ENCODE measurements at regions not wholly inside any gene's neighbourhood (a gene's known extent, or its start where the extent isn't known, plus 50 kb on each side); places are given as distances from the start of the nearest gene placed in this dataset.

DNA sequence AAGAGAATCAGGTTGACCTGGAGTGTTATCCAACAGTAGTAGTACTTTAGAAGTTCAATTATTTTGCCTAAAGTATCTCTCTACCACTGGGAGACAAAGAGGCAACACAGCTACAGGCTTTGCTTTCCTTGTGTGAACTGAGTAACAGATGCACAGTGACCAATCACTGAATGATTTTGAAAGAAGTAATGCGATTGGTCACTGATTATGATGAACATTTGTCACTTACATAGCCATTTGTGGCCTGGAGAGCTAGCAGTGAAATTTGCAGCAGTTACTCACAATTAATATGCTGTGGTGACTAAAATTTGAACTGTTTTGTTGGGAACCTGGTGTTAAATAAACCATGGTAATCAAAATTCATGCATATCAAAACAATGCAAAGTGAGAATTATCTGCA is 508.7 kb upstream of the DIPK2B start:
- 100% methylated on average over 1 of the region's 1 CpG for WGBS (ENCODE audit: insufficient coverage, low coverage, low lambda C conversion rate, missing lambda C conversion rate)
- ATAC-seq: no peak
- intact Hi-C loops (cut with DNase I): no loop called here

DNA sequence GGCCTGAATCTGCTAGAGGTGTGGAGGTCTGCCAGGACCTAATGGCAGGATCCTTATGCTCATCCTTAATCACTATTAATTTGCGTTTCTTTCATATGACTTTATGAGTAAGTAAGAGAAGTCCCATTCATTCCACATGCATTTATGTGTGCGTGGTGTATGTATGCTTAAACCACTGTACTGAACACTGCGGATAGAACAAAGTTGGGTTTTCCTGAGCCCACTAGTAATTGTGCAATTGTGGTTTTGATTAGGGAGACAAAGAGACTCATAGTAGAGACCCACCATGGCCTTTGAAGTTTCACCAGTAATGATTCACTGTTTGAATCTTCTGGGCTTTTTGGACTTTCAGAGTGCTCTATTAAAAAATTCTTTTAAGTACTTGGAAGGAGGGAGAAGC is 498.5 kb upstream of the DIPK2B start:
- ATAC-seq: no peak
- Histone ChIP-seq H3K27ac (no peak overlapping the region), H3K36me3 (no peaks in the 10 kb centered on the region), H3K4me3 (no peak overlapping the region), H3K4me1 (no peaks in the 10 kb centered on the region), H3K27me3 (no peaks in the 10 kb centered on the region), H3K9me3 (no peaks in the 10 kb centered on the region)
- no peak for DNase-seq
- WGBS (ENCODE audit: insufficient coverage, low coverage, low lambda C conversion rate, missing lambda C conversion rate): 49% methylated on average over 3 of the region's 3 CpGs
- TF ChIP-seq POLR2A (IDR thresholded peaks at IDR 0.05): no peak
- TF ChIP-seq, protein P1, sequence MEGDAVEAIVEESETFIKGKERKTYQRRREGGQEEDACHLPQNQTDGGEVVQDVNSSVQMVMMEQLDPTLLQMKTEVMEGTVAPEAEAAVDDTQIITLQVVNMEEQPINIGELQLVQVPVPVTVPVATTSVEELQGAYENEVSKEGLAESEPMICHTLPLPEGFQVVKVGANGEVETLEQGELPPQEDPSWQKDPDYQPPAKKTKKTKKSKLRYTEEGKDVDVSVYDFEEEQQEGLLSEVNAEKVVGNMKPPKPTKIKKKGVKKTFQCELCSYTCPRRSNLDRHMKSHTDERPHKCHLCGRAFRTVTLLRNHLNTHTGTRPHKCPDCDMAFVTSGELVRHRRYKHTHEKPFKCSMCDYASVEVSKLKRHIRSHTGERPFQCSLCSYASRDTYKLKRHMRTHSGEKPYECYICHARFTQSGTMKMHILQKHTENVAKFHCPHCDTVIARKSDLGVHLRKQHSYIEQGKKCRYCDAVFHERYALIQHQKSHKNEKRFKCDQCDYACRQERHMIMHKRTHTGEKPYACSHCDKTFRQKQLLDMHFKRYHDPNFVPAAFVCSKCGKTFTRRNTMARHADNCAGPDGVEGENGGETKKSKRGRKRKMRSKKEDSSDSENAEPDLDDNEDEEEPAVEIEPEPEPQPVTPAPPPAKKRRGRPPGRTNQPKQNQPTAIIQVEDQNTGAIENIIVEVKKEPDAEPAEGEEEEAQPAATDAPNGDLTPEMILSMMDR (IDR thresholded peaks at IDR 0.05): no peak
- intact Hi-C loops (cut with DNase I): no loop called here

More for the DNA sequence above, 508.7 kb upstream of the DIPK2B start:
- Histone ChIP-seq H3K27me3 (no peaks in the 10 kb centered on the region), H3K36me3 (no peaks in the 10 kb centered on the region), H3K9me3 (no peaks in the 10 kb centered on the region), H3K4me1 (no peaks in the 10 kb centered on the region), H3K27ac (no peak overlapping the region), H3K4me3 (no peak overlapping the region)
- DNase-seq: no peak
- no peak for TF ChIP-seq POLR2A (IDR thresholded peaks at IDR 0.05)
- TF ChIP-seq, protein P1 (IDR thresholded peaks at IDR 0.05): no peak

DNA sequence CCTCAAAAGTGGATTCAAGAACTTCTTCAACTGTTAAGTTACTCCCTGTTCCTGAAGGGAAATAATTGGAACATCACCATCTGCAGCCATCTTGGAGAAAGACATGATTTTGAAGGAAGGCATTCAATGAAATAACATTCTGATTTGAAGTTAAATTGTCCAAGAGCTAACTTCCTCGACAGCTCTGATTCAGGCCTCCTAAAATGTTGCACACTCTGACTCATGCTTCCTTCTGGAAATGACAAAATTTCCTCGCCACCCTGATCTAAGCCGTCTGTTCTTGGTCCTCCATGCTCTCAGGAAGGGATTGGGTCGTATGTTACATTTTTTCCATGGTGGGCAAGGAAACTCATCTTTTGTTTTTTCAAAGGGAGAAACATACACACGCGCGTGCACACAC is 496.9 kb upstream of the DIPK2B start:
- Histone ChIP-seq H3K27me3 (no peaks in the 10 kb centered on the region), H3K27ac (no peak overlapping the region), H3K9me3 (no peaks in the 10 kb centered on the region), H3K4me1 (no peaks in the 10 kb centered on the region), H3K4me3 (no peak overlapping the region), H3K36me3 (no peaks in the 10 kb centered on the region)
- WGBS (ENCODE audit: insufficient coverage, low coverage, low lambda C conversion rate, missing lambda C conversion rate): 38% methylated on average over 7 of the region's 7 CpGs
- peak; percentile 35 to 76 (median 54) for ATAC-seq
- intact Hi-C loops (cut with DNase I): no loop called here
- TF ChIP-seq POLR2A (IDR thresholded peaks at IDR 0.05): no peak
- TF ChIP-seq, protein P1 (IDR thresholded peaks at IDR 0.05): no peak
- no peak for DNase-seq

DNA sequence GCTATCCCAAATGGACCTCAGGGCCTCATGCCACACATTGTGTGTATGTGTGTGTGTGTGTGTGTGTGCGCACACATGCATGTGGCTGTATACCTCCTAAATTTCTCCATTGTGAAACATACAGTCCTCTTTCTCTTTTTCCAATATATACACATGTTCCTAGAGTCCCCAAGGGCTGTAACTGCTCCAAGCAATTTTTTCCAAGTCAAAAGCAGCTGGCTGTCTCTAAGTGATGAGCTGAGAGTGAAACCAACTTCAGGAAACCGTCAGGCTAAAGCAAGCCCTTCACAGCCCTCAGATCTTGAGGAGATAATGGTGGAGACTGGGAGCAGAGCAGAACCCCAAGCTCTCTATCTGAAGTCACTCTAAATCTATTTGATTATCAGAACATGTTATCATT is 496.1 kb upstream of the DIPK2B start:
- intact Hi-C loops (cut with DNase I): no loop called here
- no peak for ATAC-seq
- no peak for DNase-seq
- Histone ChIP-seq H3K4me1 (no peaks in the 10 kb centered on the region), H3K27me3 (no peaks in the 10 kb centered on the region), H3K27ac (no peak overlapping the region), H3K36me3 (no peaks in the 10 kb centered on the region), H3K9me3 (no peaks in the 10 kb centered on the region), H3K4me3 (no peak overlapping the region)
- no peak for TF ChIP-seq POLR2A (IDR thresholded peaks at IDR 0.05)
- TF ChIP-seq, protein P1 (IDR thresholded peaks at IDR 0.05): no peak
- 63% methylated on average over 2 of the region's 2 CpGs for whole genome bisulfite sequencing (ENCODE audit: insufficient coverage, low coverage, low lambda C conversion rate, missing lambda C conversion rate)

DNA sequence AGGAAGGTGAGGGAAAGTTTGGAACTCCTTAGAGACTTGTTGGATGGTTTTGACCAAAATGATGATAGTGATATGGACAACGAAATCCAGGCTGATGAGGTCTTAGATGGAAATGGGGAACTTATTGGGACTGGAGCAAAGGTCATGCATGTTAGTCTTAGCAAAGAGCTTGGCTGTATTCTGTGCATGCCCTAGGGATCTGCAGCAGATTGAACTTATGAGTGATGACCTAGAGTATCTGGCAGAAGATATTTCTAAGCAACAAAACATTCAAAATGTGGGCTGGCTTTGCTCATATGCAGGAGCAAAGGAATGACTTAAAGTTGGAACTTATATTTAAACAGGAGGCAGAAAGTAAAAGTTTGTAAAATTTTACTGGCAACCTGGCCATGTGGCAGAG is 489.3 kb upstream of the DIPK2B start:
- Histone ChIP-seq H3K4me3 (no peak overlapping the region), H3K27me3 (no peaks in the 10 kb centered on the region), H3K27ac (no peak overlapping the region), H3K4me1 (no peaks in the 10 kb centered on the region), H3K36me3 (no peaks in the 10 kb centered on the region), H3K9me3 (no peaks in the 10 kb centered on the region)
- no peak for TF ChIP-seq POLR2A (IDR thresholded peaks at IDR 0.05)
- TF ChIP-seq, protein P1 (IDR thresholded peaks at IDR 0.05): no peak
- 22% methylated on average over 1 of the region's 1 CpG for WGBS (ENCODE audit: insufficient coverage, low coverage, low lambda C conversion rate, missing lambda C conversion rate)
- intact Hi-C loops (cut with DNase I): no loop called here
- ATAC-seq: no peak
- DNase-seq: no peak
